Sciatic nerve (tissue), 2 donors: ENCODE measurements at regions not wholly inside any gene's neighbourhood (a gene's known extent, or its start where the extent isn't known, plus 50 kb on each side); places are given as distances from the start of the nearest gene placed in this dataset.

Source experiments
- ATAC-seq: fragments of 200-7000 bp; cut with Tn5 transposase; one replicate; pipeline ENCODE4 v1.9.1; 2020; ENCODE audit warnings: mild to moderate bottlenecking, moderate library complexity
- DNase-seq: peaks from one replicate; pipeline ENCODE4 v3.0.0-alpha.2; 2020; ENCODE audit warnings: low spot score
- intact Hi-C: fragments of 100-400 bp; cut with DNase I; formaldehyde crosslinking; loops from one replicate; pipeline ENCODE4 v1.14.2; 2022
- donor health status: DM: no; HTN: no; CAD: no.
- donor health status: DM: no; HTN: no; CAD: no.

- ATAC-seq = no peak
- intact Hi-C loops = no loop called here
- no peak for DNase-seq
Observed at GRCh38 chr2:234633581-234634230, 136.8 kb upstream of the ARL4C start.

DNA sequence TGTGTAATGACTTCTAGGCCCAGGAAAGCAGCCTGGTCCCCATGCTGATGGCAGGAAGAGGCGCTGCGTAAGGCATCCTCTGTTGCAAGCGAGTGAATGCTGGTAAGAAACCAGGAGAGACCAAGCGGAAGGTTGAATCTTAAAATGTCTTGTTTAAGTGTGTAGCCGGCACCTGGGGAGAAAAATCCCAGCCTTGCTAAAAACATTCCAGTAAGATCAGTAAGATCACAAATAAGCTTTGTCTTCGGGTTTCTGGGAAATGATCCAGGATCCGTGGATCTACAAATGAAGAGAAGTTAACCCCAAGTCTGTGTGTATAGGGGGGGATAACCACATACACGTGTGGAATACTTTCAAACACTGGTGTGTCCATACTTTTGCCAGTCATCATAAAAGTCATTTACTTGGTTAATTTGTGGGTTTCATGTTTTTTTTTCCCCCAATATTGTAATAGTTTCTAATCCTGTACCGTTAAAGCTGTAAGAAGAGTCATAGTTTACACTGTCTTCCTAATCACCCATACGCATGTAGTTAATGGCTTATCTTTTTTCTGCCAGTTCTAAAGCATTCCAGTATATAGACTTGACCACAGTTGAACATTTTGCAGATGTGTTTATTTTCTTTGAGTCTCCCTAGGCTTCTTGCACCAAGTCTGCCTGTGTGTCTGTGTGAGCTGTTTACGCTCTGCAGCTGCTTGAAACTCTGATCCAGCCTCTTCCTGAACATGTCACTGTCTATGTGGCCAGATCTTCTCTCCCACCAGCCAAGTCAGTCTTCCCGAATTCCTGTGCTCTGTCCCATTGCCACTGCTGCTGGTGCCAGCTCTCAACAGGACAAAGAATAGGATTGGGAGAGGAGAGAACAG is 135.9 kb upstream of the ARL4C start:
- intact Hi-C loops = no loop called here
- peak; percentile 91 for ATAC-seq
- DNase-seq = no peak

- ATAC-seq = peak; percentile 8
- intact Hi-C loops = no loop called here
- DNase-seq = no peak
Observed at GRCh38 chr2:234631646-234632514, 135.0 kb upstream of the ARL4C start.

DNA sequence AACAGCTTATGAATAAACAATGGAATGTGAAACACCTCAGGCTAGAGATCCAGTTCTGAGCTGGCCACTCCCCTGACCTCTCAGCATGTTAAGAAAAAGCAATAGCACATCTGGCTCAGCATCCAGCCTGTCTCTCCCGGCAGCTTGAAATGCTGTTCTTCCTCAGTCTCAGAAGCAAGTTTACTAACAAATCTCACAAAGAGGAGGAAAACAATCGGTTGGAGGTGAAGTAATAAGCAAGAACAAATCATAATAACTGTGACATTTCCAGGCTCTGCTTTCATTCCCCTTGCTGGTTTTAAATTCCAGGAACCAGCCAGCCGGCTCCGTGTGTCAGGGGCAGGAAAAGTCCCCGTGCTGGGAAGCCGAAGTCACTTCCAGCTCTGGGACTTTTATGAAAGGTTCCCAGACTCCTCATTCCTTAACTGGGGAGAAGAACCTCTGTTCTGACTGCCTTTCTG is 133.9 kb upstream of the ARL4C start:
- ATAC-seq (no peak), DNase-seq (no peak)

DNA sequence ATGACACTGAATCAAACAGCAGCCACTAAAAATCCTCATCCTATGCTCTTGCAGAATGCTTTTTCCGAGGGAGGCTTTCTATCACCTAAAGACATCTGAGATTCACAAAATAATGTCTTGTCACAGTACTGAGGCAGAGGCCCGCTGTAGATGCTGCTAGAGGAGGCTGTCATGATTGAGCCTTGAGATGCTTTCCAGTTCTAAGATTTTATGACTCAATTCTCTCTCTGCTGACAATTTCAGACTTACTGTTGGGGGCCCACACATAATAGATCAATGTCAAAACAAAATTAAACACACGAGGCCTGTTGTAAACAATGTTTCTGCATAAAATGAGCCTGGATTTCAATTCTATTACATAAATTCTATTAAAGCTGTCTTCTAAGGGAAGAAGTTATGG is 132.7 kb upstream of the ARL4C start:
- intact Hi-C loops = no loop called here
- DNase-seq (no peak), ATAC-seq (no peak)

More for the DNA sequence above, 133.9 kb upstream of the ARL4C start:
- intact Hi-C loops = no loop called here

- intact Hi-C loops = no loop called here
- DNase-seq = no peak
- ATAC-seq = no peak
Observed at GRCh38 chr2:234628953-234629352, 132.1 kb upstream of the ARL4C start.

DNA sequence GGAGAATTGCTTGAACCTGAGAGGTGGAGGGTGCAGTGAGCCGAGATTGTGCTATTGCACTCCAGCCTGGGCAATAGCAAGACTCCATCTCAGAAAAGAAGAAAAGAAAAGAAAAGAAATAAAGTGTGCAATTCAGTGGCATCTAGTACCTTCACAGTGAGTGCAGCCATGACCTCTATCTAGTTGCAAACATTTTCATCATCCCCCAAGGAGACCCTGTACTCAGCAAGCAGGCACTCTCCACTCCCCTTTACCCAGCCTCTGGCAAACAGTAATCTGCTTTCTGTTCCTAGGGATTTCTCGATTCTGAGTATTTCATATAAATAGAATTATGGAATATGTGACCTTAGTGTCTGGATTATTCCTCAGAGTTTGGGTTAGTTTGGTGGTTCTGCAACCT is 130.4 kb upstream of the ARL4C start:
- intact Hi-C loops = no loop called here
- no peak for ATAC-seq
- no peak for DNase-seq

DNA sequence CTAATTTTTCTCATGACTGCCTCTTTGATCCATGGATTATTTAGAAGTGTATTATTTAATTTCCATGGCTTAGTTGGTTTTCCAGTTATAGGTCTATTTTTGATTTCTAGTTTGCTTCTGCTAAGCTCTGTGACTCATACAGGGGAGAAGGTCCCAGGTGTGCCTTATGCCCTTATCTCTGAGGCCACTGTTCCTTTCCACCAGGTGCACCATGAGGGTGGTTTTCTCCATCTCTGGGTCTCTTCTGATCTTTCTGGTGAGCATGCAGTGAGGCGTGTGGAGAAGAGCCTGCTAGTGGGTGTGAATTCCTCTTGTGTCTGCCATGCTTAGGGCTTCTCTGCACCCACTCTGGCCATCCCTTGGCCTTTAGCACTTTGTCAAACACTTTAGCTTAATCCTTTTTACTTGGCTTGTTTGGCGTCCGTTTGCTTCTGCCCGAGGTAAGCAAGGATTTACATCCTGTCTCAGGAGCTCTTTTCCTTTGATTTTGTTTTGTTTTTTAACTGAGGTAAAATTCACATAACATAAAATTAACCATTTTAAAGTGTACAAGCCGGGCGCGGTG is 129.8 kb upstream of the ARL4C start:
- no peak for DNase-seq
- ATAC-seq = no peak
- intact Hi-C loops = no loop called here

DNA sequence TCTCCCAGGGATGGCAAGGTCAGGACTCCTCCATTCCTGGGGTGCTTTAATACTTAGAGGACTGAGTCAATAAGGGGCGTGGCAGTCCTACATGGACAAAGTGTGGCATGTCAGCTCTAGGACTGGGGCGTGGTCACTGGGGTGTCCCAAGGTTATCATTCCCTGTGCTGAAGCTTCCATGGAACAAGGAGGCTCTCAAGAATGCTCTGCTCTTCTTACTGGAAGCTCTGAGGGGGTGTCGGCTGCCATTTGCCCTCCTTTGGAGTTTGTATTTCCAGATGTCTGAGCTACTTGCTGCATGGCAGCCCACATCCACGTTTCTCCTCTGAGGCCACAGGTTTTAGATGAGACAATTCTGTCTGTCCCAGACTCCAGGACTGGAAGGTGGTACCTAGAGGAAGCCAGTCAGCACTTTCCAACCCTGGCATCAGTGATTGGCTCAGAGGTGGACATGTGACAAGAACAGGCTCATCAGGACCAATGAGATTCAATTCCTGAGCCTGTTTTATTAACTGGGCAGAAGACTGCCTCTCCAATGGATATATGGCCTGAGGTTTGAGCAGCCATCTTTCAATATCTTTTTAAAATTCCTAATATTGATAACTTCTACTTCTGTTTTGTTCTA is 128.9 kb upstream of the ARL4C start:
- intact Hi-C loops = no loop called here
- DNase-seq (no peak), ATAC-seq (no peak)

- DNase-seq (no peak), ATAC-seq (no peak)
- intact Hi-C loops = no loop called here
Observed at GRCh38 chr2:234623521-234623991, 126.7 kb upstream of the ARL4C start.

- intact Hi-C loops = no loop called here
- no peak for ATAC-seq
- DNase-seq = no peak
Observed at GRCh38 chr2:234621120-234621519, 124.2 kb upstream of the ARL4C start.

GRCh38 chr2:234620018-234620417 is 123.1 kb upstream of the ARL4C start:
- intact Hi-C loops = no loop called here
- DNase-seq = no peak
- no peak for ATAC-seq

DNA sequence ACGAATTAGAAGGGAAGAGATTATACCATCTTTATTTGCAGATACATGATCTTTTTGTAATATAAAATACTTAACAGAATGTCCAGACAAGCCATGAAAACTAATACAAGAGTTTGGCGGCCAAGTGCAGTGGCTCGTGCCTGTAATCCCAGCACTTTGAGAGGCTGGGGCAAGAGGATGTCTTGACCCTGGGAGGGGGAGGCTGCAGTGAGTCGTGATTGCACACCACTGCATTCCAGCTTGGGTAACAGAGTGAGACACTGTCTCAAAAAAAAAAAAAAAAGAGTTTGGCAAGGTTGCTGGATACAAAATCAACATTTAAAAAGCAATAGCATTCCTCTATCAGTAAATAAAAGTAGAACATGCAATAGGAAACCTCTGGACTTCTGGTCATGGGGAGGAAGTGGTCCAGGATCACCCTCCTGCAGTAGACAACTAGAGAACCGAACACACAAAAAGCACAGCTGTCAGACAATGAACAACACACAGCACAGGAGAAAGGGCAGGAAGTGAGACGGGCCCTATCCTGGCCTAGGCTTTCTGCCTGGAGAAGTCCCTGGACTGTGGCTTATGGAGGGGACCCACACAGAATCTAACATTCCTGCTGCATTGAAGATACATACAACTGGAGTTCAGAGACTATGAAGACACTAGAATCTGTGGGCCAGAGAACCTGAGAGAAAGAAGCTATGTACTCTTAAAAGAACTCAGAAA is 118.9 kb upstream of the ARL4C start:
- intact Hi-C loops = no loop called here
- ATAC-seq (no peak), DNase-seq (no peak)

DNA sequence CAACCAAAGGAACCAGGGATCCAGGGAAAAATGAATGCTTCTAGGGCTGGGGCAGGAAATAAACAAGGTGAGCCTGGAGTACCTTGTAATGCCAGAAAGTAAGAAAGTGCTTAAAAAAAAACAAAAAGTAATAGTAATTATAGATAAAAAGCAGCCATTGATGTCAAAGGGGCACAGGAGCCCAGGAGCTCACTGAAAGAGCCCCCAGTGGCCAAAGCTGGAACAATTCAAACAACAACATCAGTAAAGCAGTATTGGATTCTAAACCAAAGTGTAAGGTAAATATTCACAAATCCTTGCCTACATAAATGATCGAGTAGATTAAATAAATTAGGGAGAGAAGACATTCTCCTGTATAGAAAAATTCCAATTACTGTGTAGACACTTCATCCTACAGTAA is 114.3 kb upstream of the ARL4C start:
- DNase-seq (no peak), ATAC-seq (no peak)
- intact Hi-C loops = no loop called here

- intact Hi-C loops = no loop called here
- no peak for DNase-seq
- no peak for ATAC-seq
Observed at GRCh38 chr2:234608946-234609345, 112.1 kb upstream of the ARL4C start.

DNA sequence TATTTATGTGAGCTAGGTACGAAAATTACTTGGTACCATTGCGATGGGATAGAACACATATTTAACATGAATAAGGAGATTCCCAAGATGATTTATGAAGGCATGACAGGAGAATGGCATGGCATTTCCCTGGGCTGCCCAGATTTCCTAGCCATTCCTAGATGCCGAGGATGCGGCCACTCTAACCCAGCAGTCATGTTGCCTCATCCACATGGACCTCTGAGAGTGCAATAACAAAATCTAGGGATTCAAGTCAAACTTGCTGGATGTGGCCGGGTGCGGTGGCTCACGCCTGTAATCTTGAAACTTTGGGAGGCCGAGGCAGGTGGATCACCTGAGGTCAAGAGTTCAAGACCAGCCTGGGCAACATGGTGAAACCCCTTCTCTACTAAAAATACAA is 110.8 kb upstream of the ARL4C start:
- intact Hi-C loops = no loop called here
- ATAC-seq (no peak), DNase-seq (no peak)

- no peak for DNase-seq
- ATAC-seq = no peak
- intact Hi-C loops = no loop called here
Observed at GRCh38 chr2:234606896-234607295, 110.0 kb upstream of the ARL4C start.

DNA sequence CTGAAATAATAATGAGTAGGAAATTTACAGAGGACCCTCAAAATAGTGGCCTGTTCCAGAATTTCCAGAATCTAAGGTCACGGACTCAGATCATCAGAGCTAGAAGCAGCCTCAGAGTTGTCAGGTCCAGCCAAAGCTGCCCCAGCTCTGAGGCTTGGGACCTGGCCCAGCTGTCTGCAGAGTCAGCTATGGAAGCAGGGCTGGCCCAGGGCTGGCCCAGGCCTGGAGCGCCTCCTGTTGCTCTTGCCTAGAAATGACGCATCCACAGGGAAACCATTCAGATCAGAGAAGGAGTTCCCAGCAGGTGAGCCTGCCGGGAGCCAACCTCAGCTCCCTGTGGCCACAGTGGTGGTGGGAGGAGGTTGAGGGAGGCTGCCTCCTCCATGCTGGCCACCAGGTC is 106.7 kb upstream of the ARL4C start:
- DNase-seq (no peak), ATAC-seq (no peak)

More for the DNA sequence above, 106.7 kb upstream of the ARL4C start:
- intact Hi-C loops = no loop called here
